GM18511 (cell line): ENCODE measurements at regions not wholly inside any gene's neighbourhood (a gene's known extent, or its start where the extent isn't known, plus 50 kb on each side); places are given as distances from the start of the nearest gene placed in this dataset.
"Not testable (repeated sequence)": the region's sequence is repeated elsewhere in the genome, so short reads cannot be mapped to it uniquely, and the experiment has no call there.

Experiments used
- ATAC-seq: cut with Tn5 transposase; IDR thresholded peaks from one replicate; pipeline ENCODE4 v1.9.1; 2021; ENCODE audit warnings: mild to moderate bottlenecking, moderate library complexity; ENCODE audit not compliant: unreplicated experiment

DNA sequence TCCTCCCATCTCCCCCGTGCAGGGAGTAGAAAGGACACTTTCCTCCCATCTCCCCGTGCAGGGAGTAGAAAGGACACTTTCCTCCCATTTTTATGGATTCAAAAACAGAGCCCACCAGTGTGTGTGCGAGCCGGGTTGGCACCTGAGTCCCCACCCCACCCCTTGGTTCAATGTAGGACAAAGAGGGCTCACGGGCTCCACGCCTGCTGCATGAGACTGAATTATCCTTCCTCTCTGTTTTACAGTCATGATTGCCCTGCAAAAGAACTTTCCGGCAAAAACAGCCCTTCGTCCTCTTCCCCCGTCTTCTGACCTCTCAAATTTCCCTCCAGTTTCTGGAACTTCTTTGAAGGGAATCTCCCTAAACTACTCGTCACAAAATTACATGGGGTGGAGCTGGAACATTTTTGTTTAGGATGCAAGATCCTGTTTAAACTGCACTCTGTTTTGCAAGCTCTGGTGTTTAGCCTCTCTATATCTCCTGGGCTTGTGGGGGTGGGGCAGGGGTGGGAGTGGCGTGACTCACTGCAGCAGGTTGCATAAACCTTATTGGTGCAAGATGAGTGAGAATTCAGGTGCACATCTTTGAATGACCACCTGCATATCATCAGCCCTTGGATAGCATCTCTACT, 99.8 kb downstream of the PSMG1 start:
- no peak for ATAC-seq

DNA sequence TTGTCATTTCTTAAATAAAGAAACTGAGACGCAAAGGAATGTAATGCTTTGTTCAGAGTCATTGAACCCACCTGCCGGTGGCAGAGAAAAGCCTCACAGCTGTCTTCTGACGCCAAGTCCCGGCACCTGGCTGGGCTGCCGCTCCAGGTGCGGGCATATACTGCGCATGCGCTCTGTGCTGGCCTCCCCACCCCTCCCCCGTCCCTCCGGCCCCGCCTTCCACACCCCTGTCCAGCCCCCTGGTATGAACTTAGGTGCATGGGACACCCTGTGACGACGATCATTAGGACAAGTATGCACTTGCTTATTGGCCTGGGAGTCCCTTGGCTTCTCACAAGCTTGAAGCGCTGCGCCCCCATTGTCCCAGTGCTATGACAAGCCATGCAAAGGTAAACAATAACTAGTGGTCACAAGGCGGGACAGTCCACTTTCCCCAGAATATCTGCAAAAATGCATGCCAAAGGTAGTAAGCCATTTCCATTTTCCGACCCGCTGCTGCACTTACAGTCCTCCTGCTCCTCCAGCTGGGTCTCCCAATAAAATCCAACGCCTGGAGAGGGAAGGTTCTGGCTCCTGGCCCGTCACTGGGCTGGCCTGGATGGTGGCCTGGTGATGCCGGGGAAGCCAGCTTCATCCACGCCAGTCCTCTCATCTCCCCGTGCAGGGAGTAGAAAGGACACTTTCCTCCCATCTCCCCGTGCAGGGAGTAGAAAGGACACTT, 100.4 kb downstream of the PSMG1 start:
- no peak for ATAC-seq

DNA sequence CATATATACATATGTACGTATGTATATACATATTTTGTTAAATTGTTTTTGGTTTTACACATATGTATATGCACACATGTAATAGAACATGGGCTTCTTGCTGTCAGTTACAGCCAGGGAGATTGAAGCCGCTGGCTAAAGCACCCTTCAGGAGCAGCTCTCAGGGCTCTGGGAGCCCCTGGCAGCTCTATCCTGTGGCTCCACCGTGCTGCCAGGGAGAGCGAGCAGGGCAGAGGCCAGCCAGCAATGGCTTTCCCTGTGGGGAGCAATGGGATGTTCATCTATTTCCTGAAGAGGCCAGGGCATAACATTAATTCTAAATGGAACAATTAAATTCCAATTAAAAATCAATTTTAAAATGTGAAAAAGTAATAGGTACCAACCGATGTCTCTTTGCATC, 102.9 kb downstream of the PSMG1 start:
- ATAC-seq = no peak

DNA sequence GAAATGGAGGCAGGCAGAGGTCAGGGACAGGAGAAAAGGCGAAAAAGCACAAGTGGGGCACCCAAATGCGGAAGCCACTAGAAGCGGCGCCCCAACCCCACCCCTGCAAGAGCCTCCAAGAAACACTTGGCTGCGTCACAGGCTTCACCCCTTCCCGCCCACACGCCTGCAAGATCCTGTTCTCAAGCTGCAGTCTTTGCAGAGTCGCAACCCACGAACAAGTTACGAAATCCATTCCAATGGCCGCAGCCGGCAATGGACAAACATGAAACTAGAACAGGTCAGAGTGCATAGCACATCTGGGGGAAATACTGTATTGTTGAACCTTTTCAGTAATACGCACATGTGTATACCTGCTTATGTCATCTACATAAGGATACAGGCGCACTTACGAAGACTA, 103.6 kb downstream of the PSMG1 start:
- no peak for ATAC-seq

DNA sequence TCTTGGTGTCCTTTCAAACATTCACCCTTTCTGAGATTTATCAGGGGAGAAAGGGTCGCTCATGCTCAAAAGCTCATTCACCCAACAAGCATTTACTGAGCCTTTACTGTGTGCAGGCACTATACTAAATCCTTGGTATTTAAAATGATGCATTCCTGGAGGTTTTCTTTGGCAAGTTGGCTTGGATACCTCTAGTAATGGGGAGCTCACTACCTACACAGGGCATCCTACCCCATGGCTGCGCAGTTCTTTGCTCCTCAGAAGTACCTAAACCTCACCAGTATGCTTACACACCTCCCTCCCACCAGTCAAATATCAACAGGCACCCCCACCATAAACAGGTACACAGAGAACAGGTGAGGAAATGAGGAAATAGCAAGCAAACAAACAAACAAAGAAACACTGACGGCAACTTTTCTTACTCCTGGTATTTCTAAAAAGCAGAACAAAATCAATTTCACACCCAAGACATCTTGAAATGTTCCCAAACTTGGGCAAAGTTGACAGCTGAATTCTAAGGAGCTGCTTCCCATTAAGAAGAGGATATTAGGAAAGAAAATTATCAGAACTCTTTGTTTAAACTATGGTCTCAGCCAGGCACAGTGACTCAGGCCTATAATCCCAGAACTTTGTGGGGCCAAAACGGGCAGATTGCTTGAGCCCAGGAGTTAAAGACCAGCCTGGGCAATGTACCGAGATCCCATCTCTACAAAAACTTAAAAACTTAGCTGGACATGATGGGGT, 104.8 kb downstream of the PSMG1 start:
- no peak for ATAC-seq

DNA sequence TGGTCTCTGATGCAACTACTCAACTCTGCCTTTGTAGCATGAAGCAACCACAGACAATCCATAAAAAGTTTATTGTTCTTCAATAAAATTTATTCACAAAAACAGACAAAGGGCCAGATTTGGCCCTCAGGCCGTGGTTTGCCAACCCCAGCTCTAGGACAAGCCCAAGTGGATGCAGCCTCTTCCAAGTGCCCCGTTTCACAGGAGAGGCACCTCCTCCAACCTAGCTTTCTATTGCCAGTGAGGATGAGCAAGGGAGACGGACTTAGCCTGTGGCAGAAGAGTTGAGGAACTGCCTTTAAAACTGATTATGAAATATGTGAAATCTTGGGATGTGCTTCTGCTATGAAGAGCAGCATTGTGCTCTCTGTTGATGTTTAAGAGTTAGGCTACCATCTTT, 105.4 kb downstream of the PSMG1 start:
- ATAC-seq = no peak

DNA sequence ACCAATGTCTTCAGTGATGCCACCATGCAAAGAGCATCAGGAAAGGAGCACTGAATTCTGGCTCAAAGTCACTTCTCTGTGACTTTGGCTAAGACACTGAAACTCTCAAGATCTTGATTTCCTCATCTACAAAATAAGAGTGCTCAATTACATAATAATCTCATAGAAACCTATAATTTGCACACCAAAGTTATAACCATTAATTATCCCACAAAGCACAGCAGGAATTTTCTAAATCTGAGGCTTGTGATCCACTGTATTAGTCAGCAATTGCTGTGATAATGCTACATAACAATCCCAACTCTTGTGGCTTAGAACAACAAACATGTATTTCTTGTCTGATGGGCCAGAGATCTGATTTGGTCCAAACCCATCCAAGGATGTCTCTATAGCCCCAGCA, 108.7 kb downstream of the PSMG1 start:
- ATAC-seq = no peak

DNA sequence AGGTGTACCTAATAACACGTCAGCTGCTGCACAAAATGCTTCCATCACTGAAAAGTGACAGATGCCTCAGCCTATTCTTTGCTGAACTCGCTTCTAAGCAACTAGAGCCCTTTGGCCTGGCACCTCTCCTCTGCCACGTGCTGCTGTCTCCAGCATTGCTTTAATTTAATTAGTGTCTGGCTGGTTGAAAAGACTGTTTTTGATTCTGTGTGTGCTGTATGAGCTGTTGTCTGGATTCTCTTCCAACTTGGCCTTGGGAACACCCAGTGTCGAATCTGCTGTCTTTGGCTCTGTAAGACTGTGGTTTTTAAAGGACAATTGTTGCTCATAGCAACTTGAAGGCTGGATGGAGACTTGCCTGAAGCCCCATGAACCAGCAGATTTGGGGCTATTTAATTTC, 109.5 kb downstream of the PSMG1 start:
- no peak for ATAC-seq

DNA sequence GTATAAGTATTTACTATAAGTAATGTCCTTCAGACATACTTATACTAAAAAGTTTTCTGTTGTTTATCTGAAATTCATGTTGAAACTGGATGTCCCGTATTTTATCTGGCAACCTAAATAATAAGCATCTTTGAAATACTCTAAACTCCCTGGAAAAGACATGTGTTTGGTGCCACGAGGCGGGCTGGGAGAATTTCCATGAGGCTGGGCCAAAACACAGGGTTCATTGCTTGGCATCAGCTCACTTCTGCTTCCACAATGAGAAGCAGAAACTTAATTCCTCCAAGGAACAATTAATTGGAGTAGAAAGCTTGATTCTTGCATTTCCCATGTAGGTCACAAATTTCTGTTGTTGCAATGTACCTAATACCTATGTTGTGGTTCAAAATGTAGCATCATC, 110.2 kb downstream of the PSMG1 start:
- ATAC-seq = no peak

DNA sequence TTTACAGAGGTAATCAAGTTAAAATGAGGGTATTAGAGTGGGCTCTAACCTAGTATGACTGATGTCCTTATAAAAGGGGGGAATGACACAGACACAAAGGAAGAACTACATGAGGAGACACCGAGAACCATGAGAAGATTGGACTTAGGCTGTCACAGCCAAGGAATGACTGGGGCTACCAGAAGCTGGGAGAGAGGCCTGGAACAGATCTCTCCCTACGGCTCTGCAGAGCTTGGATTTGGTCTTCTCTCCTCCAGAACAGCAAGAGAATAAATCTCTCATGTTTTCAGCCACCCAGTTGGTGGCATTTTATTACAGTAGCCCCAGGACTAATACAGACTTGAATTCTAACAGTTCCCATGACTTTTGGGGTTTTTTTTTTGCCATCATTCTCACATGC, 110.8 kb downstream of the PSMG1 start:
- ATAC-seq = no peak

DNA sequence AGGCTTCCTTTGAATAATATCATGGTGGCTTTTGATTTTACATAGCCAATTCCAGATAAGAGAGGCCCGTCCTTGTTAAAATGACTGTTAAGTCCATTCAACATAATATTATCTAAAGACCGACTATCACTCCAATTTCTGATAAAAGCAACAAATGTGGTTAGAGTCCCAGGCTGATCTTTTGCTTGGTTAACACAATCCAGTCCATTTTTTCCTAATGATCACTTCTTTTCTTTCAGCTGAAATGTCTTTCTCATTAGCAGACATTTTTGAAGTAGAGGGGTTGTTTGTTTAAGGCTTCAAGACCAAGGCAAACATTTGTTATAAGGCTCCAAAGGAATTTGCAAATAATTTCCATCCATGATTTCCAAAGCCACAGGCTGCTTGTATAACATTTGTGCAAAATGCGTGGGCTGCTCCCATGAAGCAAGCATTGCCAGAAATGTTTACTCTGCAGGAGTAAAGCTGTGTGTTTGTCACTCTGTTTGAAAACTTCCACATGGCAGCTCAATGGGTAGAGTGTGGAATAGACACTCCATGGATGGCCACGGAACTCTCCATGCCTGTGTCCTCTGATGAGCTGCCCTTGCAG, 111.5 kb downstream of the PSMG1 start:
- no peak for ATAC-seq

DNA sequence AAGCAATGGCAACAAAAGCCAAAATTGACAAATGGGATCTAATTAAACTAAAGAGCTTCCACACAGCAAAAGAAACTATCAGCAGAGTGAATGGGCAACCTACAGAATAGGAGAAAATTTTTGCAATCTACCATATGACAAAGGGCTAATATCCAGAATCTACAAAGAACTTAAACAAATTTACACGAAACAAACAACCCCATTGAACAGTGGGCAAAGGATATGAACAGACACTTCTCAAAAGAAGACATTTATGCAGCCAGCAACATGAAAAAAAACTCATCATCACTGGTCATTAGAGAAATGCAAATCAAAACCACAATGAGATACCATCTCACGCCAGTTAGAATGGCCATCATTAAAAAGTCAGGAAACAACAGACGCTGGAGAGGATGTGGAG, 113.4 kb downstream of the PSMG1 start:
- ATAC-seq = not testable (repeated sequence)

DNA sequence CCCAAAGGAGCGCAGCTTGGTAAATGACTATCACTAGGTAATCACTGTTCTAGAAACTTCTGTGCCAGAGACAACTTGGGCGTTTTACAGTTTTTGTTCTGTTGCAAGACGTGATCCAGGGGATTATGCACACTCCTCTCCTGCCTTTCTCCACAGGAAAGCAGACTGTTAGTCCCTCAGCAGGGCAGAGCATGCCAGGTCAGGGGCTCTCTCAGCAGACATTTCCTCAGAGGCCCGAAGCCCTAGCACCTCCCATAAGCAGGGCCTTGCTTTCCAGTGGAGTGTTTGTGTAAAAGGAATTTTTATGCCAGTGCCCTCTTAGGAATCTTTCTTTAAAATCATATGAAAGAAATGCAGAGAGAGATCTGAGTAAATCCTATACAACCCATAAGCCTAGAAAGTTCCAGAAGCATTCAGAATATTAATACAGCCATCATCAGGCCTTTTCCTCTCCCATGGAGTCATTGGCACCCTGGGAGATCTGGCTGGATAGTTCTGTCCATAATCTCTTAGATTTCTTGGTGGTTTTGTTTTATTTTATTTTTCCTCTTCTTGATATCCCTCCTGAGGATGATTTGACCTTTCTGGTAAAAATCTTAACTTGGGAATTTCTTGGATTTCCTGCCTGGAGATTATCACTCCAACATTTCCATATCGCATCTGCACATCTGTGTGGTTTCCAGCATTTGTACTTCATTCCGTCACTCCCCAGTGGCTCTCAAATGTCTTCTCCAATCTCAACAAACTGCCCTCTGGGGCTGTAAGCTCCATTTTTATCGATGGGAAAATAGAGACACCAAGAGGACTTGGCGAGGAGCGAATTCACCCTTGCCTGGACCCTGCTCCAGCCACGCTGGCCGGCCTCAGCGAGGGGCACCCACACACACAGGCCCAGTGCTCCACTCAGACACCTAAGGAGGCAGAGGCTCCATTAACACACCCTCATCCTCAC, 116.1 kb downstream of the PSMG1 start:
- ATAC-seq = no peak

DNA sequence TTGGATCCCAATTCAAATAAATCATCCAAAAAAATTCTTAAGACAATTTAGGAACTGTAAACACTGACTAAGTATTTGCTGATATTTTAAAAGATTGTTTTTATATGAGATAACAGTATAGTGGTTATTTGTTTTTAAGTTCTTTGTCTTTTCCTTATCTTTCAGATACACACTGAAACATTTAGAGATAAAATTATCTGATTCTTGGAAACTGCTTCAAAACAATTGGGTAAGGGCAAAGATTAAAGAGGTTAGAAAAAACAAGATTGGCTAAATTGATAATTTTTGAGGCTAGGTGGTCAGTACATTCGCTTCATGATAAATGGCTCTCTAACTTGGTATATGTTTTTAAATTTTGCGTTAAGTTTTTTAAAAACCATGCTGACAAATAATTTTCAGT, 117.3 kb downstream of the PSMG1 start:
- ATAC-seq = no peak

DNA sequence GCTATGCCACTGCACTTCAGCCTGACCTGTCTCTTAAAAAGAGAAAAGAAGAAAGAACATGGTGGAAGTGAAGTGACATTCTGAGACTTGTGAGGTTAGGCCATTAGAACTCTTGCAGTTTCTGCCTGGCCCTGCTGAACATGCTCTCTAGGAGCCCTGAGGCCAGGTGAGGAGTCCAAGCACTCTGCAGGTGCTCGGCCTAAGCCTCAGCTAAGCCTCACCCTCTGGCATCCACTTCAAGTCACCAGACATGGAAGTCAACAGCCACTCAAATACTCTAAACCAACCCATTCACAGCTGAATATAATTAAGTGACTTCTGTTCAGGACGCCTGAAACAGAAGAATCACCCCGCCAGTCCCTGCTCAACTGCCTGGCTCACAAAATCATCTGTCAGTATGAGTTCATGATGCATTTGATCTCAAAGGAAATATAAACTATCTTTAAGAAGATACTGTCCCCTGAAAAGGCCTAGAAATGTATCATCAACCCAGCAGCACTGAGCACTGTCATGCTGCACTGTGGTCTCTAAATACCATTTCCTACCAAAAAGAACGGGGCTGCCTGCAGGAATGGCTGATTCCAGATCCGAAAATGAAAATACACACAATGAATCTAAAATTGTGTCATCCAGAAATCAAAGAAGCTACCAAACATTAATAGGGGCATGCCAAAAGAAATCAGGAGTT, 118.8 kb downstream of the PSMG1 start:
- no peak for ATAC-seq

DNA sequence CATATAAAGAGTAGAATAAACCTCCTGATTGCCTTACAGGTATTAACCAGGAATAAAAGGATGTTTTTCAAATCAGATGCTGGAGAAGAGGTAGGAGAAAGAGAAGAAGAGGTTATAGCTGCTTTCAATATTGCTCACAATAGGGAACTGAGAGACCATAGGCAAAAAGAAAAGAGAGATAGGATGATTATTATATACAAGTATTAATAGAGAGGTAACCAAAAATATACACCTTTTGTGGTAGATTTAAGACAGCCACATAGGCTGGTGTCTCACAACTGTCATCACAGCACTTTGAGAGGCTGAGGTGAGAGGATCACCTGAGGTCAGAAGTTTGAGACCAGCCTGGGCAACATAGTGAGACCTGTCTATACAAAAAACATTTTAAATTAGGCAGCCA, 119.7 kb downstream of the PSMG1 start:
- ATAC-seq = no peak

DNA sequence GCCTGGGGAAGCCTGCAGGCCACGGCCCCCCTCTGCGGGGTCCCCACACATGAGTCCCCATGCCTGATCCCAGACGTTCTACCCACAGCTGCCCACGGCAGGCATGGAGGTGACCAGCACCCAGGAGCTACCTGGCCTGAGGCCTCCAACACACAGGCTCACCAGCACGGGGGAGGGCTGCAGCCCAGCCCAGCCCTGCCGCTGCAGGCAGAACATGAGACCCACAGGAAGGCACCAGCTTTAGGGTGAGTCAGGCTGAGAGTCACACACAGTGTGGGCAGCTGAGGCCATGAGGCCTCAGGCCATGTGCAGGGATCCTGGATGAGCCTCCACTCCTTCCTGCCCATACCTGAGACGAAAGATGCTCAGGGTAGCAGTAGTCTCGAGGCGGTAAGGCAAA, 121.1 kb downstream of the PSMG1 start:
- ATAC-seq = no peak

DNA sequence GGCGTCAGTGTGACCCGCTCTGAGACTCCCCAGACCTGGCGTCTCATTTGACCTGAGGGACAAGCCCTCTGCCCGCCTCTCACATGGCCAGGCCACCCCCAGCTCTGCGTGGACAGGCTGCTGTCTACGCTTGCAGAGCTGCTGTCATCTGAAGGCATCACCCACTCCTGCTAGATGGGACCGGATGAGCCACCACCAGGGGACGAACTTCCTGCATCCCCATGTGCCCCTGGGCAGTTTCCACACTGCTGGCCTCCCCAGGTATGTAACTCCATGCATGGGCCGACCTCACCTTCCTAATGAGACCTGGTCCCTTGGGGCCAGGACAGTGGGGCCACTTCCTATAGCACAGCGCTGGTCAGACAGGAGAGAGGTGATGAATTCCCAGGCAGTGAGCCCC, 121.5 kb downstream of the PSMG1 start:
- ATAC-seq = no peak

DNA sequence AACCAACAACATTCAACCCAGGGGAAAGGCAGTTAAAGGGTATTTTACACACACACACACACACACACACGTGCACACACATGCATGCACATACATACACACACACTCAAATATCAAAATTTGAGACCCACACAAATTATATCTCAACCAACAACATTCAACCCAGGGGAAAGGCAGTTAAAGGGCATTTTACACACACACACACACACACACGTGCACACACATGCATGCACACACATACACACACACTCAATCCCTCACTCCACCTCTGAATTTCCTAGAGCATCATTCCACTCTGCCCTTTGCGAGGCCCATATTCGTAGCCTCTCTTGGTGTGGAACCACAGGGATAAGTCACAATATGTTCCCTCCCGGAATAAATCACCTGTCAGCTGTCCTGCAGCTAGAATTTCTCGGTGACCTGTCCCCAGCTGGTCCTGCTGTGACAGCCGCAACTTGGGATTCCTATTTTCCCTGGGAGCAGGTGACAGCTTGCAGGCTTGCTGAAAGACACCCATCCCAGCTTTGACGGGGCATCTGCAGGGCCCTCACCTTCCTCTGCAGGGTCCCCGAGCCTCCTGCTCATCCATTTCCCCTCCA, 122.7 kb downstream of the PSMG1 start:
- no peak for ATAC-seq

DNA sequence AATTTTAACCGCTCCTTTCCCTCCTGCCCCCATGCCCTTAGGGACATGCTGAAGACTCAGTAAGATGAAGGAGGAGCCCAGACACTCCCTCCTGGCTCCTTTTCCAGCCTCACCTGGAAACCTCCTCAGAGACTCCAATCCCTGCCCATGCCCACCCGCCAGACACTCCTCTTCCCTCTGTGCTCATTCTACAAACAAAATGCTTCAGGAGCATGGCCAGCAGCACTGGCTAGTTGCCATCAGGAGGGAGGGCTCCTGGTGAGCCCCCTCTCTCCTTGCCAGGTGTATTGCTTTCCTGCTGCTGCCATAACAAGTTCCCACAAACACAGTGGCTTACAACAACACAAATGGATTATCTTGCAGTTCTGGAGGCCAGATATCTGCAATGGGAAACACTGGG, 126.1 kb downstream of the PSMG1 start:
- no peak for ATAC-seq
